OCI-LY7 (cell line): ENCODE measurements at regions not wholly inside any gene's neighbourhood (a gene's known extent, or its start where the extent isn't known, plus 50 kb on each side); places are given as distances from the start of the nearest gene placed in this dataset.

Experiments used
- EZH2phosphoT487 ChIP-seq: fragments of 200-600 bp; sonication (generic); IDR thresholded peaks from 2 replicates; pipeline ENCODE4 v1.6.1; 2018; ENCODE audit warnings: low read depth, borderline replicate concordance, mild to moderate bottlenecking, mixed run types, antibody characterized with exemption, low read length, moderate library complexity, mixed read lengths
- TF ChIP-seq, protein P1 (sequence below): fragments of 200-600 bp; sonication (generic); conservative IDR thresholded peaks from 2 replicates; pipeline ENCODE4 v1.5.1; 2014; ENCODE audit warnings: mild to moderate bottlenecking, antibody characterized with exemption, low read length, moderate library complexity, mixed read lengths

DNA sequence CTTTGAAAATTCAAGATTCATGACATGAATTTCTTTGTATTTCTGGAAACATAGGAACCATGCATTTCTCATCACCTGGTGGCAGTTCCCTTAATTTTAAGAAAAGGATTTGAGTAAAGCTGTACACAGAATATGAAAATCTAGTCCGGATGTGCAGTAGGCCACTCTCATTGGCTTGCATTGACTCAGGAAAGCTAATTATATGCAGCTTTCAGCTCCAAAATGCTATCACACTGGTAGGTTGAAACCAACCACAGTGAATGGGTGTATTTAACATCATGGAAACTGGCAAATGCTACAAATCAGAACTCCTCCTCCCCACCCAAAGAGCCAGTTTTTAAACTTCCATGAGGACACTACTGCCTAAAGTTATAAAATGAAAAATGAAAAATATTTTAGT is 161.6 kb upstream of the FBXL17 start:
- TF ChIP-seq, protein P1, sequence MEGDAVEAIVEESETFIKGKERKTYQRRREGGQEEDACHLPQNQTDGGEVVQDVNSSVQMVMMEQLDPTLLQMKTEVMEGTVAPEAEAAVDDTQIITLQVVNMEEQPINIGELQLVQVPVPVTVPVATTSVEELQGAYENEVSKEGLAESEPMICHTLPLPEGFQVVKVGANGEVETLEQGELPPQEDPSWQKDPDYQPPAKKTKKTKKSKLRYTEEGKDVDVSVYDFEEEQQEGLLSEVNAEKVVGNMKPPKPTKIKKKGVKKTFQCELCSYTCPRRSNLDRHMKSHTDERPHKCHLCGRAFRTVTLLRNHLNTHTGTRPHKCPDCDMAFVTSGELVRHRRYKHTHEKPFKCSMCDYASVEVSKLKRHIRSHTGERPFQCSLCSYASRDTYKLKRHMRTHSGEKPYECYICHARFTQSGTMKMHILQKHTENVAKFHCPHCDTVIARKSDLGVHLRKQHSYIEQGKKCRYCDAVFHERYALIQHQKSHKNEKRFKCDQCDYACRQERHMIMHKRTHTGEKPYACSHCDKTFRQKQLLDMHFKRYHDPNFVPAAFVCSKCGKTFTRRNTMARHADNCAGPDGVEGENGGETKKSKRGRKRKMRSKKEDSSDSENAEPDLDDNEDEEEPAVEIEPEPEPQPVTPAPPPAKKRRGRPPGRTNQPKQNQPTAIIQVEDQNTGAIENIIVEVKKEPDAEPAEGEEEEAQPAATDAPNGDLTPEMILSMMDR, result no peak
- TF ChIP-seq EZH2phosphoT487, result no peak
